GM12878 (cell line): ENCODE measurements at regions not wholly inside any gene's neighbourhood (a gene's known extent, or its start where the extent isn't known, plus 50 kb on each side); places are given as distances from the start of the nearest gene placed in this dataset.
"Not testable (repeated sequence)": the region's sequence is repeated elsewhere in the genome, so short reads cannot be mapped to it uniquely, and the experiment has no call there.

ENCODE experiments used
- CHD2 ChIP-seq: IDR thresholded peaks from 2 replicates; pipeline ENCODE4 v1.6.1; 2011; ENCODE audit warnings: low read depth, low read length, improper control_type of control experiment, borderline replicate concordance
- CREB1 ChIP-seq: IDR thresholded peaks from 2 replicates; pipeline ENCODE4 v1.6.1; 2012; ENCODE audit warnings: low read depth, mild to moderate bottlenecking, inconsistent platforms
- CTCF ChIP-seq, 3 experiments: IDR thresholded peaks in 2 of 3; conservative IDR thresholded peaks in 1 of 3; 2 replicates each; pipeline ENCODE4 v1.5.1; 2011; ENCODE audit warnings: low read depth in 3 of 3, low read length in 3 of 3, mild to moderate bottlenecking in 3 of 3, control low read depth in 2 of 3, moderate library complexity in 2 of 3, inconsistent platforms in 1 of 3, mixed read lengths in 1 of 3; ENCODE audit not compliant: control insufficient read depth in 2 of 3, insufficient read depth in 1 of 3; ENCODE audit errors: extremely low read depth in 1 of 3
- EP300 ChIP-seq, 2 experiments: fragments of 150-350 bp in 1 of 2; IDR thresholded peaks; 2 replicates each; pipeline ENCODE4 v1.6.1; 2011 to 2012; ENCODE audit warnings: low read depth in 2 of 2, low read length in 2 of 2, borderline replicate concordance in 1 of 2, improper control_type of control experiment in 1 of 2, inconsistent platforms in 1 of 2; ENCODE audit not compliant: control insufficient read depth in 1 of 2
- ETV6 ChIP-seq, 2 experiments: fragments of 450-650 bp in 1 of 2; IDR thresholded peaks in 1 of 2; conservative IDR thresholded peaks in 1 of 2; 2 replicates each; pipeline ENCODE4 v1.6.1; 2014; ENCODE audit warnings: antibody characterized with exemption in 1 of 2, borderline replicate concordance in 1 of 2, low read depth in 1 of 2, mild to moderate bottlenecking in 1 of 2, moderate library complexity in 1 of 2
- FOXK2 ChIP-seq: fragments of 450-650 bp; IDR thresholded peaks from 2 replicates; pipeline ENCODE4 v1.6.1; 2017; ENCODE audit warnings: mild to moderate bottlenecking, moderate library complexity
- MTA2 ChIP-seq: fragments of 450-650 bp; IDR thresholded peaks from 2 replicates; pipeline ENCODE4 v1.6.1; 2016; ENCODE audit warnings: low read depth, mild to moderate bottlenecking, moderate library complexity
- PBX3 ChIP-seq: IDR thresholded peaks from 2 replicates; pipeline ENCODE4 v1.6.1; 2011; ENCODE audit warnings: mild to moderate bottlenecking, low read depth, low read length, moderate library complexity; ENCODE audit not compliant: insufficient replicate concordance
- POLR2A ChIP-seq: IDR thresholded peaks from 2 replicates; pipeline ENCODE4 v1.6.1; 2011; ENCODE audit warnings: low read depth, mild to moderate bottlenecking, low read length
- PRDM15 ChIP-seq: fragments of 450-650 bp; formaldehyde crosslinking; IDR thresholded peaks from 2 replicates; pipeline ENCODE4 v1.4.0; 2020; ENCODE audit warnings: mild to moderate bottlenecking, moderate library complexity
- REST ChIP-seq: IDR thresholded peaks from 2 replicates; pipeline ENCODE4 v1.6.1; 2012; ENCODE audit warnings: mild to moderate bottlenecking, low read depth, low read length
- SUZ12 ChIP-seq: fragments of 200-600 bp; sonication (generic); IDR thresholded peaks from one replicate; pipeline ENCODE4 v1.6.1; 2018; ENCODE audit warnings: antibody characterized with exemption, mild to moderate bottlenecking; ENCODE audit not compliant: unreplicated experiment
- USF1 ChIP-seq: IDR thresholded peaks from 2 replicates; pipeline ENCODE4 v1.6.1; 2011; ENCODE audit warnings: borderline replicate concordance, low read depth, mild to moderate bottlenecking, moderate library complexity, mixed read lengths, low read length; ENCODE audit not compliant: insufficient read depth; ENCODE audit errors: extremely low read length

- not testable (repeated sequence) for TF ChIP-seq FOXK2; CTCF (IDR thresholded peaks at IDR 0.05 in 2 of 3, conservative IDR thresholded peaks at IDR 0.05 in 1 of 3; ENCODE audit: control insufficient read depth in 2 of 3, extremely low read depth in 1 of 3, insufficient read depth in 1 of 3, low read depth in 3 of 3, low read length in 3 of 3); POLR2A; PBX3; SUZ12; PRDM15; CREB1; ETV6 (conservative IDR thresholded peaks at IDR 0.05 in 1 of 2, IDR thresholded peaks at IDR 0.05 in 1 of 2; ENCODE audit: borderline replicate concordance in 1 of 2, low read depth in 1 of 2); REST; MTA2; CHD2; EP300 (IDR thresholded peaks at IDR 0.05; ENCODE audit: borderline replicate concordance in 1 of 2, control insufficient read depth in 1 of 2, low read depth in 2 of 2, low read length in 2 of 2); USF1
Observed at GRCh38 chr15:19964480-19964879, 577.1 kb downstream of the GOLGA6L6 start.
